GM10248 (cell line): ENCODE measurements at regions not wholly inside any gene's neighbourhood (a gene's known extent, or its start where the extent isn't known, plus 50 kb on each side); places are given as distances from the start of the nearest gene placed in this dataset.

ENCODE experiments used
- CTCF ChIA-PET: fragments of 300-600 bp; sonication (Branson Sonifier 250); formaldehyde crosslinking; extraction: SDS; loops from one replicate; lab custom pipeline; 2021; ENCODE audit warnings: antibody characterized with exemption; lab: Yijun Ruan, JAX
- POLR2A ChIA-PET: fragments of 350-650 bp; sonication (Branson Sonifier 250); formaldehyde crosslinking; extraction: SDS; loops from one replicate; lab custom pipeline; 2020; ENCODE audit warnings: antibody characterized with exemption; lab: Yijun Ruan, JAX
- DNase-seq: peaks from one replicate; pipeline ENCODE4 v3.0.0; 2012; ENCODE audit errors: extremely low spot score
- CTCF ChIP-seq: IDR thresholded peaks from 2 replicates; pipeline ENCODE4 v1.5.1; 2012; ENCODE audit warnings: mild to moderate bottlenecking, low read depth; ENCODE audit errors: extremely low read depth, missing control alignments, control extremely low read depth

GRCh38 chr11:45549257-45549656, 116.2 kb downstream of the CHST1 start:
- no peak for TF ChIP-seq CTCF
- POLR2A ChIA-PET: no interaction called here
- CTCF ChIA-PET: no interaction called here
- no peak for DNase-seq

- ChIA-PET CTCF (no interaction called here), POLR2A (no interaction called here)
- TF ChIP-seq CTCF: no peak
- no peak for DNase-seq
Measured at GRCh38 chr11:45546366-45546765, 119.1 kb downstream of the CHST1 start.

- no peak for TF ChIP-seq CTCF
- no peak for DNase-seq
- ChIA-PET CTCF (interaction anchor here (1.7 kb wide), 1 partner anchor 13 kb away, joined by 5 read pairs; no protein-coding TSS in a partner anchor), POLR2A (no interaction called here)
Measured at GRCh38 chr11:45544826-45545225, 120.6 kb downstream of the CHST1 start.

GRCh38 chr11:45543808-45544422, 121.5 kb downstream of the CHST1 start:
- DNase-seq: no peak
- TF ChIP-seq CTCF: no peak
- POLR2A ChIA-PET: no interaction called here
- CTCF ChIA-PET: interaction anchor here (1.7 kb wide), 1 partner anchor 12 kb away, joined by 5 read pairs; no protein-coding TSS in a partner anchor

GRCh38 chr11:45543081-45543480, 122.3 kb downstream of the CHST1 start:
- ChIA-PET CTCF (interaction anchor here (1.7 kb wide), 1 partner anchor 11 kb away, joined by 5 read pairs; no protein-coding TSS in a partner anchor), POLR2A (no interaction called here)
- DNase-seq: no peak
- TF ChIP-seq CTCF: no peak

- TF ChIP-seq CTCF: no peak
- DNase-seq: no peak
- ChIA-PET CTCF (no interaction called here), POLR2A (no interaction called here)
Measured at GRCh38 chr11:45541693-45542434, 123.6 kb downstream of the CHST1 start.
